ENCODE measurements at regions not wholly inside any gene's neighbourhood (a gene's known extent, or its start where the extent isn't known, plus 50 kb on each side); places are given as distances from the start of the nearest gene placed in this dataset.

DNA sequence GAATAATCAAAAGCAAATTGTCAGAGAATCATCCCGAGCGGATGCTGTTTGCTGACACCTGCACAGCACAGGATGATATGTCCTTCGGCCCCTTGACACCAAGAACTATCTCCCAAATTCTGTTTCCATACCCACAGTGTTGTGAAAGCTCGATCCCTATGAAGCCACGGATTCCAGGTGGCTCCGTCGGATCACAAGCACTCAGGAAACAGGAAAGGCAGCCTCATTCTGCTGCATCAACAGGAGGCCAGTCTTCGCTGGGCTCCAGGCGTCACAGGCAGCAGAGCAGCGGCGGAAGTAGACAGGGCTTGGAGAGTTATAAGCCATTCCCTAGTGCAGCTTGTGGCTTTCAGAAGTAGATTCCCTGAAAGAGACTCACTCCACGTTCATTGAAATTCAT is 342.3 kb downstream of the C6orf118 start:
- TF ChIP-seq, protein P1, sequence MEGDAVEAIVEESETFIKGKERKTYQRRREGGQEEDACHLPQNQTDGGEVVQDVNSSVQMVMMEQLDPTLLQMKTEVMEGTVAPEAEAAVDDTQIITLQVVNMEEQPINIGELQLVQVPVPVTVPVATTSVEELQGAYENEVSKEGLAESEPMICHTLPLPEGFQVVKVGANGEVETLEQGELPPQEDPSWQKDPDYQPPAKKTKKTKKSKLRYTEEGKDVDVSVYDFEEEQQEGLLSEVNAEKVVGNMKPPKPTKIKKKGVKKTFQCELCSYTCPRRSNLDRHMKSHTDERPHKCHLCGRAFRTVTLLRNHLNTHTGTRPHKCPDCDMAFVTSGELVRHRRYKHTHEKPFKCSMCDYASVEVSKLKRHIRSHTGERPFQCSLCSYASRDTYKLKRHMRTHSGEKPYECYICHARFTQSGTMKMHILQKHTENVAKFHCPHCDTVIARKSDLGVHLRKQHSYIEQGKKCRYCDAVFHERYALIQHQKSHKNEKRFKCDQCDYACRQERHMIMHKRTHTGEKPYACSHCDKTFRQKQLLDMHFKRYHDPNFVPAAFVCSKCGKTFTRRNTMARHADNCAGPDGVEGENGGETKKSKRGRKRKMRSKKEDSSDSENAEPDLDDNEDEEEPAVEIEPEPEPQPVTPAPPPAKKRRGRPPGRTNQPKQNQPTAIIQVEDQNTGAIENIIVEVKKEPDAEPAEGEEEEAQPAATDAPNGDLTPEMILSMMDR (conservative IDR thresholded peaks at IDR 0.05; ENCODE audit: low read depth, low read length) = no peak
- no peak for TF ChIP-seq POLR2A (IDR thresholded peaks at IDR 0.05; ENCODE audit: low read depth, low read length)
- TF ChIP-seq RCOR1 (IDR thresholded peaks at IDR 0.05; ENCODE audit: insufficient replicate concordance, low read length) = no peak
- no peak for TF ChIP-seq RAD21 (IDR thresholded peaks at IDR 0.05; ENCODE audit: low read length)
- TF ChIP-seq, protein P2, sequence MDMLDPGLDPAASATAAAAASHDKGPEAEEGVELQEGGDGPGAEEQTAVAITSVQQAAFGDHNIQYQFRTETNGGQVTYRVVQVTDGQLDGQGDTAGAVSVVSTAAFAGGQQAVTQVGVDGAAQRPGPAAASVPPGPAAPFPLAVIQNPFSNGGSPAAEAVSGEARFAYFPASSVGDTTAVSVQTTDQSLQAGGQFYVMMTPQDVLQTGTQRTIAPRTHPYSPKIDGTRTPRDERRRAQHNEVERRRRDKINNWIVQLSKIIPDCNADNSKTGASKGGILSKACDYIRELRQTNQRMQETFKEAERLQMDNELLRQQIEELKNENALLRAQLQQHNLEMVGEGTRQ (IDR thresholded peaks at IDR 0.05; ENCODE audit: low read depth, low read length) = no peak
- TF ChIP-seq CHD1 (IDR thresholded peaks at IDR 0.05; ENCODE audit: low read depth, low read length) = no peak
- no peak for TF ChIP-seq FOS (IDR thresholded peaks at IDR 0.05; ENCODE audit: low read depth, low read length)
- TF ChIP-seq BHLHE40 (IDR thresholded peaks at IDR 0.05; ENCODE audit: low read depth, low read length) = no peak

All from IMR-90 (cell line).